ENCODE measurements at regions not wholly inside any gene's neighbourhood (a gene's known extent, or its start where the extent isn't known, plus 50 kb on each side); places are given as distances from the start of the nearest gene placed in this dataset.
A peak's percentile ranks its signal among the peaks of the same experiment; 100 is the strongest.

DNA sequence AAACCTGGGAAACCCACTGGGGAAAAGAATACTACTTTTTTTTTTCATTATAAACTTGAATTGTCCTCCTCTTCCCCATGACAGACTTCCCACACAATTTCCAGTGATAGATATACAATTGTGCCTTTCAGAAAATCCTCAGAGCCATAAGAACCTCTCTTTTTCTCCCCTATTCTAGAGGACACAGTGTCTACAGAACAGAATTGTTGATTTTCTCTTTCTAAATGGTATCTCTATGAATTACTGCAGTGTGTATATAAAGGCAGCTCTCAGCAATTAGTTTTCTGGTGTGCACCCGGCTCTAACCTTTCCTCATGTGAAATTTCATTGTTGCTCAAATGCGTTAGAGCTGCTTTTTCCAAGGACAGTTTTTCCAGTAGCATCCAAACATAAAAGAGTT, 430.1 kb downstream of the TUSC7 start:
- Histone ChIP-seq H3K4ac (ENCODE audit: low read depth in 1 of 2, low read length in 2 of 2) (no peak overlapping the region), H3K23ac (ENCODE audit: low read length in 2 of 2) (no peak overlapping the region), H3K14ac (ENCODE audit: low read length in 2 of 2) (no peak overlapping the region), H2AK5ac (ENCODE audit: low read length, severe bottlenecking) (no peak overlapping the region), H3K18ac (ENCODE audit: low read depth in 1 of 2, low read length in 2 of 2) (no peak overlapping the region), H3K79me1 (replicated peaks; ENCODE audit: low read length, poor library complexity, severe bottlenecking) (no peaks in the 10 kb centered on the region), H3K9ac (ENCODE audit: low read length) (no peak overlapping the region), H3K9me3 (ENCODE audit: control insufficient read depth, low read length) (no peaks in the 10 kb centered on the region), H2AFZ (ENCODE audit: low read depth, low read length) (no peak overlapping the region), H2BK12ac (ENCODE audit: low read length in 2 of 2) (no peak overlapping the region), H4K91ac (ENCODE audit: low read length) (no peak overlapping the region), H3K4me3 (ENCODE audit: insufficient read depth in 1 of 2, low read depth in 1 of 2, low read length in 2 of 2) (no peak overlapping the region), H2BK5ac (ENCODE audit: low read depth, low read length, poor library complexity, severe bottlenecking) (no peak overlapping the region), H3K4me2 (ENCODE audit: low read length, poor library complexity, severe bottlenecking) (no peak overlapping the region), H3K36me3 (ENCODE audit: control insufficient read depth in 1 of 2, insufficient read depth in 2 of 2, low read depth in 1 of 2, low read length in 2 of 2) (no peaks in the 10 kb centered on the region), H3K27me3 (ENCODE audit: control insufficient read depth in 1 of 2, insufficient read depth in 1 of 2, low read length in 2 of 2) (no peaks in the 10 kb centered on the region), H2BK120ac (ENCODE audit: low read depth, low read length) (no peak overlapping the region), H3K4me1 (ENCODE audit: control insufficient read depth, insufficient read depth, low read depth, low read length) (peaks cover 2% of the 10 kb centered on the region), H4K8ac (ENCODE audit: low read length) (no peak overlapping the region), H3K27ac (ENCODE audit: low read length, poor library complexity, severe bottlenecking) (no peak overlapping the region), H2BK15ac (ENCODE audit: low read depth, poor library complexity, severe bottlenecking) (no peak overlapping the region)
- 91% methylated on average over 2 of the region's 2 CpGs for WGBS
- no peak for DNase-seq

DNA sequence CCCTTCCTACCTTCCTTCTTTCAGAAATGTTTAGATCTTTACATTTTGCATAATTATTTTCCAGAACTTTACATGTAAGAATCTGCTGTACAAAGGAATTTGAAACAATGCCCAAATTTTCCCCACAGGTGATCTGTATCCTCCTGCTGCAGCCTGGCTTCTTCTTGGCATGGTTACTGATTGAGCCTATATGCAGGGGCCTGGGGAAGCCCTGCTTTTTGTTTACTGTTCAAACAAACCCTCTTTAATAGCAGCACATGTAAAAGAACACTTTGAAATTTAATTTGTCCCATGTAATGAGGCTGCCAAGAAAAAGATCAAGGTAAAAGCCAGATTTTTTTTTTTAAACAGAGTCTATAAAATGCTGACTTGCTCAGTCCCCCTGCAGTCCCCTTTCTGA, 432.2 kb downstream of the TUSC7 start:
- H2AK5ac ChIP-seq (ENCODE audit: low read length, severe bottlenecking): no peak overlapping the region
- H3K4me2 ChIP-seq (ENCODE audit: low read length, poor library complexity, severe bottlenecking): no peak overlapping the region
- no peak overlapping the region for H2BK15ac ChIP-seq (ENCODE audit: low read depth, poor library complexity, severe bottlenecking)
- H4K8ac ChIP-seq (ENCODE audit: low read length): no peak overlapping the region
- H3K4me3 ChIP-seq (ENCODE audit: insufficient read depth in 1 of 2, low read depth in 1 of 2, low read length in 2 of 2): no peak overlapping the region
- H4K91ac ChIP-seq (ENCODE audit: low read length): no peak overlapping the region
- no peak overlapping the region for H3K18ac ChIP-seq (ENCODE audit: low read depth in 1 of 2, low read length in 2 of 2)
- DNase-seq: no peak
- H2BK120ac ChIP-seq (ENCODE audit: low read depth, low read length): no peak overlapping the region
- no peak overlapping the region for H3K27ac ChIP-seq (ENCODE audit: low read length, poor library complexity, severe bottlenecking)
- no peaks in the 10 kb centered on the region for H3K27me3 ChIP-seq (ENCODE audit: control insufficient read depth in 1 of 2, insufficient read depth in 1 of 2, low read length in 2 of 2)
- H2BK5ac ChIP-seq (ENCODE audit: low read depth, low read length, poor library complexity, severe bottlenecking): no peak overlapping the region
- no peaks in the 10 kb centered on the region for H3K36me3 ChIP-seq (ENCODE audit: control insufficient read depth in 1 of 2, insufficient read depth in 2 of 2, low read depth in 1 of 2, low read length in 2 of 2)
- H3K9me3 ChIP-seq (ENCODE audit: control insufficient read depth, low read length): no peaks in the 10 kb centered on the region
- no peak overlapping the region for H2AFZ ChIP-seq (ENCODE audit: low read depth, low read length)
- H3K14ac ChIP-seq (ENCODE audit: low read length in 2 of 2): no peak overlapping the region
- H3K4ac ChIP-seq (ENCODE audit: low read depth in 1 of 2, low read length in 2 of 2): no peak overlapping the region
- no peak overlapping the region for H3K9ac ChIP-seq (ENCODE audit: low read length)
- no peaks in the 10 kb centered on the region for H3K79me1 ChIP-seq (replicated peaks; ENCODE audit: low read length, poor library complexity, severe bottlenecking)
- H2BK12ac ChIP-seq (ENCODE audit: low read length in 2 of 2): no peak overlapping the region
- no peak overlapping the region for H3K23ac ChIP-seq (ENCODE audit: low read length in 2 of 2)
- peaks cover 2% of the 10 kb centered on the region for H3K4me1 ChIP-seq (ENCODE audit: control insufficient read depth, insufficient read depth, low read depth, low read length)

DNA sequence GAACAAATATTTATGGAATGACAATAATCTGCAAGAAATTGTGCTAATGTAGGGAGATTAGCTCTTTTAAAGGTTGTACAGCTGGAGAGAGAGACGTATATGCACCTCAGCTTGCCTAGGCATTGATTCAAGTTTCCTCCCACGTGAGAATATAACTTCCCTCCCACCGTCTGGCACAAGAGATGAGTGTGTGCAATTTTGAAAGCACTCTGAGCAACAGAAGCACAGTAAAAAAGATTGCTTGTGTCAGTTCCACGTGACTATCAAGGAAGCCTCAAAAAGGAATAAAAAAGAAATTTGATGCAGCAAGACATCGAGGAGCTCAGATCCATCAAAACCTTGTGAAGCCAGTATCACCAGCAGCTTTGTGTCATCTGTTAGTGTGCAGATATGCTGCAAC, 435.3 kb downstream of the TUSC7 start:
- 86% methylated on average over 5 of the region's 5 CpGs for WGBS
- no peak overlapping the region for H3K14ac ChIP-seq (ENCODE audit: low read length in 2 of 2)
- peak overlapping the region; percentile 71 for H3K9ac ChIP-seq (ENCODE audit: low read length)
- H2AFZ ChIP-seq (ENCODE audit: low read depth, low read length): no peak overlapping the region
- H3K23ac ChIP-seq (ENCODE audit: low read length in 2 of 2): no peak overlapping the region
- no peaks in the 10 kb centered on the region for H3K9me3 ChIP-seq (ENCODE audit: control insufficient read depth, low read length)
- no peaks in the 10 kb centered on the region for H3K27me3 ChIP-seq (ENCODE audit: control insufficient read depth in 1 of 2, insufficient read depth in 1 of 2, low read length in 2 of 2)
- H3K36me3 ChIP-seq (ENCODE audit: control insufficient read depth in 1 of 2, insufficient read depth in 2 of 2, low read depth in 1 of 2, low read length in 2 of 2): no peaks in the 10 kb centered on the region
- peak overlapping the region in 1 of 2 experiments; percentile 40 for H3K4me3 ChIP-seq (ENCODE audit: insufficient read depth in 1 of 2, low read depth in 1 of 2, low read length in 2 of 2)
- no peak overlapping the region for H2BK5ac ChIP-seq (ENCODE audit: low read depth, low read length, poor library complexity, severe bottlenecking)
- H2AK5ac ChIP-seq (ENCODE audit: low read length, severe bottlenecking): no peak overlapping the region
- no peak overlapping the region for H4K91ac ChIP-seq (ENCODE audit: low read length)
- no peak overlapping the region for H2BK15ac ChIP-seq (ENCODE audit: low read depth, poor library complexity, severe bottlenecking)
- H3K4ac ChIP-seq (ENCODE audit: low read depth in 1 of 2, low read length in 2 of 2): no peak overlapping the region
- H3K4me1 ChIP-seq (ENCODE audit: control insufficient read depth, insufficient read depth, low read depth, low read length): peaks cover 2% of the 10 kb centered on the region
- no peak overlapping the region for H4K8ac ChIP-seq (ENCODE audit: low read length)
- H3K18ac ChIP-seq (ENCODE audit: low read depth in 1 of 2, low read length in 2 of 2): no peak overlapping the region
- H3K79me1 ChIP-seq (replicated peaks; ENCODE audit: low read length, poor library complexity, severe bottlenecking): no peaks in the 10 kb centered on the region
- DNase-seq: no peak
- H3K4me2 ChIP-seq (ENCODE audit: low read length, poor library complexity, severe bottlenecking): no peak overlapping the region
- no peak overlapping the region for H2BK12ac ChIP-seq (ENCODE audit: low read length in 2 of 2)
- no peak overlapping the region for H3K27ac ChIP-seq (ENCODE audit: low read length, poor library complexity, severe bottlenecking)
- H2BK120ac ChIP-seq (ENCODE audit: low read depth, low read length): no peak overlapping the region

DNA sequence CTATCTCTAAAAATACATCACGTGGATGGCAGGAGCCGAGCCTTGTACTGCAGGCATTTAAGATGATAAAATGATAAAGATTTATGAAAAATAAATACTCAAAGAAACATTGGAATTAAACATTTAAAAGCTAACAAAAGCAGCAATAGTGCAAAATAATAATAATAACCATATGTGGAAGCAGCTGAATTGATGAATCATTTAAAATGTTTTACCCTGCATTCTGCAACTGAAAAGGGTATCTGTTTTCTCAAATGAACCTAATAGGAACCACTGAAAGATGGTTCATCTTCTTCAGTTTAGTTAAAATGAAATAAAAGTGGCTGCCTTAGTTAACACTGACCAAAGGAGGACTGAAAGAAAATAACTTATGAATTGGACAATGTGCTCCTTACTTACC, 436.1 kb downstream of the TUSC7 start:
- H3K4me1 ChIP-seq (ENCODE audit: control insufficient read depth, insufficient read depth, low read depth, low read length): peaks cover 2% of the 10 kb centered on the region
- no peak overlapping the region for H4K91ac ChIP-seq (ENCODE audit: low read length)
- no peak for DNase-seq
- no peak overlapping the region for H2BK5ac ChIP-seq (ENCODE audit: low read depth, low read length, poor library complexity, severe bottlenecking)
- H4K8ac ChIP-seq (ENCODE audit: low read length): no peak overlapping the region
- no peak overlapping the region for H2AFZ ChIP-seq (ENCODE audit: low read depth, low read length)
- H2AK5ac ChIP-seq (ENCODE audit: low read length, severe bottlenecking): no peak overlapping the region
- H2BK15ac ChIP-seq (ENCODE audit: low read depth, poor library complexity, severe bottlenecking): no peak overlapping the region
- no peak overlapping the region for H3K27ac ChIP-seq (ENCODE audit: low read length, poor library complexity, severe bottlenecking)
- H3K4me2 ChIP-seq (ENCODE audit: low read length, poor library complexity, severe bottlenecking): no peak overlapping the region
- no peak overlapping the region for H3K23ac ChIP-seq (ENCODE audit: low read length in 2 of 2)
- H3K36me3 ChIP-seq (ENCODE audit: control insufficient read depth in 1 of 2, insufficient read depth in 2 of 2, low read depth in 1 of 2, low read length in 2 of 2): no peaks in the 10 kb centered on the region
- H3K79me1 ChIP-seq (replicated peaks; ENCODE audit: low read length, poor library complexity, severe bottlenecking): no peaks in the 10 kb centered on the region
- no peak overlapping the region for H3K4ac ChIP-seq (ENCODE audit: low read depth in 1 of 2, low read length in 2 of 2)
- no peak overlapping the region for H3K18ac ChIP-seq (ENCODE audit: low read depth in 1 of 2, low read length in 2 of 2)
- no peaks in the 10 kb centered on the region for H3K9me3 ChIP-seq (ENCODE audit: control insufficient read depth, low read length)
- H3K4me3 ChIP-seq (ENCODE audit: insufficient read depth in 1 of 2, low read depth in 1 of 2, low read length in 2 of 2): peak overlapping the region in 1 of 2 experiments; percentile 40
- H3K9ac ChIP-seq (ENCODE audit: low read length): peak overlapping the region; percentile 71
- no peaks in the 10 kb centered on the region for H3K27me3 ChIP-seq (ENCODE audit: control insufficient read depth in 1 of 2, insufficient read depth in 1 of 2, low read length in 2 of 2)
- no peak overlapping the region for H3K14ac ChIP-seq (ENCODE audit: low read length in 2 of 2)
- H2BK12ac ChIP-seq (ENCODE audit: low read length in 2 of 2): no peak overlapping the region
- WGBS: no CpG with 5 or more reads among the region's 2 CpGs
- no peak overlapping the region for H2BK120ac ChIP-seq (ENCODE audit: low read depth, low read length)

All from mesenchymal stem cell (in vitro differentiated cells and primary cell).